ENCODE measurements at regions not wholly inside any gene's neighbourhood (a gene's known extent, or its start where the extent isn't known, plus 50 kb on each side); places are given as distances from the start of the nearest gene placed in this dataset.

DNA sequence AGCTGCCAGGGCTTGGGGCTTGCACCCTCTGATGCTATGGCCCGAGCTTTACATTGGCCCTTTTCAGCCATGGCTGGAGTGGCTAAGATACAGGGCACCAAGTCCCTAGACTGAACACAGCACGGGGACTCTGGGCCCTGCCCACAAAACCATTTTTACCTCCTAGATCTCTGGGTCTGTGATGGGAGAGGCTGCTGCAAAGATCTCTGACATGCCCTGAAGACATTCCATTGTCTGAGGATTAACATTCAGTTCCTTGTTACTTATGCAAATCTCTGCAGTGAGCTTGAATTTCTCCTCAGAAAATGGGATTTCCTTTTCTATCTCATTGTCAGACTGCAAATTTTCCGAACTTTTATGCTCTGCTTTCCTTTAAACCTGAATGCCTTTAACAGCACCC lies 337.0 kb upstream of the SMC2 start:
- Histone ChIP-seq H3K9me3 (ENCODE audit: insufficient read depth, low read length) (no peaks in the 10 kb centered on the region), H3K36me3 (replicated peaks; ENCODE audit: low read depth, low read length) (no peaks in the 10 kb centered on the region), H3K4me1 (ENCODE audit: low read length) (no peaks in the 10 kb centered on the region), H4K20me1 (ENCODE audit: insufficient read depth, low read length) (no peaks in the 10 kb centered on the region), H3K9ac (ENCODE audit: low read length) (no peak overlapping the region), H3K27me3 (ENCODE audit: low read depth, low read length) (no peaks in the 10 kb centered on the region), H3K4me2 (ENCODE audit: low read length) (no peak overlapping the region), H2AFZ (ENCODE audit: low read depth, low read length) (no peak overlapping the region), H3K27ac (ENCODE audit: low read length) (no peak overlapping the region), H3K79me2 (ENCODE audit: low read length) (no peaks in the 10 kb centered on the region), H3K4me3 (ENCODE audit: low read length) (no peak overlapping the region)
- TF ChIP-seq EZH2phosphoT487 (IDR thresholded peaks at IDR 0.05; ENCODE audit: low read depth): no peak

DNA sequence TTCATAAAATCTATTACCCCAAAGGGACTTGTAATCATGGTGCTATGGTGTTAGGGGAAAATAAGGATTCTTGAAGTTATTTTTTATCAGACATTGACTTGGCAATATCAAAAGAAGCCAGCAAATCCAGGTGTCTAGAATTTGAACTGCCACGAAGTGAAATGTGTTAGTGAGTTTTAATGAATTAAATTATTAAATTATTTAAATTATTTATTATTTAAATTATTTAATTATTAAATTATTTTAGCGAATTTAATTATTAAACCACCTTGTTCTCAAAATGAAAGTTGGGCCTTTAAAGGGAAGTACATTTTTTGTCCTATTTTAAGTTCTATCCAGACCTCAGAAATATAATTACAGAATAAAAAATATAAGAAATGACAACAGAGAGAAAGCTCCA lies 332.6 kb upstream of the SMC2 start:
- H3K27ac ChIP-seq (ENCODE audit: low read length): no peak overlapping the region
- no peaks in the 10 kb centered on the region for H3K4me1 ChIP-seq (ENCODE audit: low read length)
- no peaks in the 10 kb centered on the region for H4K20me1 ChIP-seq (ENCODE audit: insufficient read depth, low read length)
- H2AFZ ChIP-seq (ENCODE audit: low read depth, low read length): no peak overlapping the region
- H3K79me2 ChIP-seq (ENCODE audit: low read length): no peaks in the 10 kb centered on the region
- no peaks in the 10 kb centered on the region for H3K9me3 ChIP-seq (ENCODE audit: insufficient read depth, low read length)
- no peak overlapping the region for H3K4me2 ChIP-seq (ENCODE audit: low read length)
- no peak overlapping the region for H3K9ac ChIP-seq (ENCODE audit: low read length)
- no peak overlapping the region for H3K4me3 ChIP-seq (ENCODE audit: low read length)
- H3K27me3 ChIP-seq (ENCODE audit: low read depth, low read length): no peaks in the 10 kb centered on the region
- H3K36me3 ChIP-seq (replicated peaks; ENCODE audit: low read depth, low read length): no peaks in the 10 kb centered on the region
- TF ChIP-seq EZH2phosphoT487 (IDR thresholded peaks at IDR 0.05; ENCODE audit: low read depth): no peak
- TF ChIP-seq CTCF (IDR thresholded peaks at IDR 0.05; ENCODE audit: low read depth, low read length): no peak

- H2AFZ ChIP-seq (ENCODE audit: low read depth, low read length): no peak overlapping the region
- H4K20me1 ChIP-seq (ENCODE audit: insufficient read depth, low read length): no peaks in the 10 kb centered on the region
- no peaks in the 10 kb centered on the region for H3K79me2 ChIP-seq (ENCODE audit: low read length)
- H3K4me3 ChIP-seq (ENCODE audit: low read length): no peak overlapping the region
- no peak overlapping the region for H3K27ac ChIP-seq (ENCODE audit: low read length)
- TF ChIP-seq CTCF (IDR thresholded peaks at IDR 0.05; ENCODE audit: low read depth, low read length) (peak; percentile 71), EZH2phosphoT487 (IDR thresholded peaks at IDR 0.05; ENCODE audit: low read depth) (no peak)
- H3K27me3 ChIP-seq (ENCODE audit: low read depth, low read length): no peaks in the 10 kb centered on the region
- H3K4me2 ChIP-seq (ENCODE audit: low read length): no peak overlapping the region
- 0 out of 2 replicates have a peak, but pooled peaks cover 3% of the 10 kb centered on the region for H3K4me1 ChIP-seq (ENCODE audit: low read length)
- H3K9me3 ChIP-seq (ENCODE audit: insufficient read depth, low read length): no peaks in the 10 kb centered on the region
- H3K9ac ChIP-seq (ENCODE audit: low read length): no peak overlapping the region
- H3K36me3 ChIP-seq (replicated peaks; ENCODE audit: low read depth, low read length): no peaks in the 10 kb centered on the region
Measured at GRCh38 chr9:103789686-103790085, 304.4 kb upstream of the SMC2 start.

DNA sequence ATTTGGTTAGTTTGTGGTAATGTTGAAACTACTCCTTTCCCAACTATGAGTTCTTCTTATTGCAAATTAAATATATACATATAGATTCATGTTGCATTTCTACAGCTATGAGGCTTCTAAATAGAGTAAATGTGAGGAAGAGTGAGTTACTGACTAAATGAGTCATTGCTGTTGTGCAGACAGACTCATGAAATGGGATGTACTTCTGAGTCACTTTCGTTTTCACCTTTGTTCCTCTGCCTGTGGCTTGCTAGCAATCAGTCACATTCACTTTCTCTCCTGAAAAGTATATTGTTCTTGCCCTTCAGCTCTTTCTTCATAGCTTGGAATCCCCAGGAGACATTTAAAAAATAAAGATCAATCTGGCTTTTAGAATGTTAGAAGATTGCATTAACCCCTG lies 295.5 kb upstream of the SMC2 start:
- H2AFZ ChIP-seq (ENCODE audit: low read depth, low read length): no peak overlapping the region
- H3K27ac ChIP-seq (ENCODE audit: low read length): no peak overlapping the region
- H3K9ac ChIP-seq (ENCODE audit: low read length): no peak overlapping the region
- H3K9me3 ChIP-seq (ENCODE audit: insufficient read depth, low read length): no peaks in the 10 kb centered on the region
- no peaks in the 10 kb centered on the region for H4K20me1 ChIP-seq (ENCODE audit: insufficient read depth, low read length)
- H3K4me2 ChIP-seq (ENCODE audit: low read length): peak overlapping the region; percentile 48
- TF ChIP-seq EZH2phosphoT487 (IDR thresholded peaks at IDR 0.05; ENCODE audit: low read depth) (no peak), CTCF (IDR thresholded peaks at IDR 0.05; ENCODE audit: low read depth, low read length) (no peak)
- no peaks in the 10 kb centered on the region for H3K36me3 ChIP-seq (replicated peaks; ENCODE audit: low read depth, low read length)
- H3K4me3 ChIP-seq (ENCODE audit: low read length): no peak overlapping the region
- H3K79me2 ChIP-seq (ENCODE audit: low read length): no peaks in the 10 kb centered on the region
- H3K4me1 ChIP-seq (ENCODE audit: low read length): peaks cover 15% of the 10 kb centered on the region
- H3K27me3 ChIP-seq (ENCODE audit: low read depth, low read length): no peaks in the 10 kb centered on the region

DNA sequence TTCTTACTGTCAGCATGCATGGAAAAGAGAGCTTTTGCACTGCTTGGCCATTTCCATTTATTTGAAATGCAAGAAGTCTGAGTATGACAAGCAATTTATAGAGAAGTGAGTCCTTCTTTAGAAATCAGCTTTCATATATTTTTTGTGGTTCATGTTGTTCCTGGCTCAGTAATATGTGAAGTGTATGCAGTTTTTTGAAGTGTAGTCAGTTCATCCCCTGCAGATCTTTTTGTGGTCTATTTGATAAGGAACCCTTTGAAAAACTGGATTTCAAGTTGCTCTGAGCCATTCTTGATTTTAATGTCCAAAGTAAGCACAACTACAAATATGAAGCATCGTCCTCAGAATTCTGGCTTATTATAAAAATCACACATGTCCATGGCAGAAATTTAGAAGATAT lies 294.1 kb upstream of the SMC2 start:
- TF ChIP-seq CTCF (IDR thresholded peaks at IDR 0.05; ENCODE audit: low read depth, low read length) (no peak), EZH2phosphoT487 (IDR thresholded peaks at IDR 0.05; ENCODE audit: low read depth) (no peak)
- H3K9ac ChIP-seq (ENCODE audit: low read length): no peak overlapping the region
- H2AFZ ChIP-seq (ENCODE audit: low read depth, low read length): no peak overlapping the region
- no peaks in the 10 kb centered on the region for H4K20me1 ChIP-seq (ENCODE audit: insufficient read depth, low read length)
- no peak overlapping the region for H3K4me2 ChIP-seq (ENCODE audit: low read length)
- no peaks in the 10 kb centered on the region for H3K79me2 ChIP-seq (ENCODE audit: low read length)
- no peak overlapping the region for H3K4me3 ChIP-seq (ENCODE audit: low read length)
- no peak overlapping the region for H3K27ac ChIP-seq (ENCODE audit: low read length)
- no peaks in the 10 kb centered on the region for H3K27me3 ChIP-seq (ENCODE audit: low read depth, low read length)
- no peaks in the 10 kb centered on the region for H3K9me3 ChIP-seq (ENCODE audit: insufficient read depth, low read length)
- no peaks in the 10 kb centered on the region for H3K36me3 ChIP-seq (replicated peaks; ENCODE audit: low read depth, low read length)
- peaks cover 15% of the 10 kb centered on the region for H3K4me1 ChIP-seq (ENCODE audit: low read length)

Measured in OCI-LY3 (cell line).